ENCODE measurements at regions not wholly inside any gene's neighbourhood (a gene's known extent, or its start where the extent isn't known, plus 50 kb on each side); places are given as distances from the start of the nearest gene placed in this dataset.

GRCh38 chrX:10725071-10725470 lies 104.7 kb upstream of the MID1 start:
- TF ChIP-seq POLR2A (IDR thresholded peaks at IDR 0.05; ENCODE audit: low read length) = no peak
- TF ChIP-seq, protein P1, sequence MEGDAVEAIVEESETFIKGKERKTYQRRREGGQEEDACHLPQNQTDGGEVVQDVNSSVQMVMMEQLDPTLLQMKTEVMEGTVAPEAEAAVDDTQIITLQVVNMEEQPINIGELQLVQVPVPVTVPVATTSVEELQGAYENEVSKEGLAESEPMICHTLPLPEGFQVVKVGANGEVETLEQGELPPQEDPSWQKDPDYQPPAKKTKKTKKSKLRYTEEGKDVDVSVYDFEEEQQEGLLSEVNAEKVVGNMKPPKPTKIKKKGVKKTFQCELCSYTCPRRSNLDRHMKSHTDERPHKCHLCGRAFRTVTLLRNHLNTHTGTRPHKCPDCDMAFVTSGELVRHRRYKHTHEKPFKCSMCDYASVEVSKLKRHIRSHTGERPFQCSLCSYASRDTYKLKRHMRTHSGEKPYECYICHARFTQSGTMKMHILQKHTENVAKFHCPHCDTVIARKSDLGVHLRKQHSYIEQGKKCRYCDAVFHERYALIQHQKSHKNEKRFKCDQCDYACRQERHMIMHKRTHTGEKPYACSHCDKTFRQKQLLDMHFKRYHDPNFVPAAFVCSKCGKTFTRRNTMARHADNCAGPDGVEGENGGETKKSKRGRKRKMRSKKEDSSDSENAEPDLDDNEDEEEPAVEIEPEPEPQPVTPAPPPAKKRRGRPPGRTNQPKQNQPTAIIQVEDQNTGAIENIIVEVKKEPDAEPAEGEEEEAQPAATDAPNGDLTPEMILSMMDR (IDR thresholded peaks at IDR 0.05) = peak; percentile 30; the same call in 2 of the 3 replicates
